ENCODE measurements at regions not wholly inside any gene's neighbourhood (a gene's known extent, or its start where the extent isn't known, plus 50 kb on each side); places are given as distances from the start of the nearest gene placed in this dataset.

DNA sequence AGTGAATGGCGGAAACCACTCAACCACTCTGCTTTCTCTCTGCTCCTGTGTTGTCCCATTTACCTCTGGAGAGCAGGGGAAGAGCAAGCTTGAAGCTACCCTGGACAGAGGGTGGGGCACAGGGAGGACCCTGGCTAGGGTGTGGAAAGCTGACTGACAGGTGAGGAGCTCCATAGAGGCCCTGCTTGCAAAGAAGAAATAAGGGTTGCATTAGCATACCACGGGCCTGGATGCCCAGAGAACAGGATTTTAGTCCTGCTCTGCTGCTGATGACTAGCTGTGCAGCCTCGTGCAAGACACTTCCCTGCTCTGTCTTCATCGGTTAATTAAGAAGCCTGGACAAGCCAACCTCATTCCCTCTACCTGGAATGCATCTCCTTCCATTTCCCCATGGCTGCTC, 135.0 kb downstream of the BUD13 start:
- TF ChIP-seq, protein P1, sequence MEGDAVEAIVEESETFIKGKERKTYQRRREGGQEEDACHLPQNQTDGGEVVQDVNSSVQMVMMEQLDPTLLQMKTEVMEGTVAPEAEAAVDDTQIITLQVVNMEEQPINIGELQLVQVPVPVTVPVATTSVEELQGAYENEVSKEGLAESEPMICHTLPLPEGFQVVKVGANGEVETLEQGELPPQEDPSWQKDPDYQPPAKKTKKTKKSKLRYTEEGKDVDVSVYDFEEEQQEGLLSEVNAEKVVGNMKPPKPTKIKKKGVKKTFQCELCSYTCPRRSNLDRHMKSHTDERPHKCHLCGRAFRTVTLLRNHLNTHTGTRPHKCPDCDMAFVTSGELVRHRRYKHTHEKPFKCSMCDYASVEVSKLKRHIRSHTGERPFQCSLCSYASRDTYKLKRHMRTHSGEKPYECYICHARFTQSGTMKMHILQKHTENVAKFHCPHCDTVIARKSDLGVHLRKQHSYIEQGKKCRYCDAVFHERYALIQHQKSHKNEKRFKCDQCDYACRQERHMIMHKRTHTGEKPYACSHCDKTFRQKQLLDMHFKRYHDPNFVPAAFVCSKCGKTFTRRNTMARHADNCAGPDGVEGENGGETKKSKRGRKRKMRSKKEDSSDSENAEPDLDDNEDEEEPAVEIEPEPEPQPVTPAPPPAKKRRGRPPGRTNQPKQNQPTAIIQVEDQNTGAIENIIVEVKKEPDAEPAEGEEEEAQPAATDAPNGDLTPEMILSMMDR (IDR thresholded peaks at IDR 0.05): no peak
- no peak for TF ChIP-seq POLR2A (IDR thresholded peaks at IDR 0.05)
- no peak for TF ChIP-seq POLR2AphosphoS5 (IDR thresholded peaks at IDR 0.05)

All from suprapubic skin (tissue), 4 donors.